ENCODE measurements at regions not wholly inside any gene's neighbourhood (a gene's known extent, or its start where the extent isn't known, plus 50 kb on each side); places are given as distances from the start of the nearest gene placed in this dataset.
"Not testable (repeated sequence)": the region's sequence is repeated elsewhere in the genome, so short reads cannot be mapped to it uniquely, and the experiment has no call there.

- DNase-seq: no peak
- Mint-ChIP-seq H3K27me3 (ENCODE audit: low read depth) (peaks cover 5% of the 10 kb centered on the region), H3K9me3 (peaks cover 15% of the 10 kb centered on the region), H3K36me3 (ENCODE audit: low read depth) (peaks cover 7% of the 10 kb centered on the region), H3K4me3 (no peak overlapping the region), H3K27ac (no peak overlapping the region), H3K4me1 (ENCODE audit: low read depth) (peaks cover 6% of the 10 kb centered on the region)
- intact Hi-C loops (cut with micrococcal nuclease): loop anchor here (2.0 to 5.0 kb wide), 2 partner anchors 135 to 360 kb away; partner anchors contain the start of gene PROX1
- CTCF ChIA-PET: interaction anchor here (0.7 to 1.0 kb wide), 2 partner anchors 14 to 526 kb away, joined by 3 to 5 read pairs; no protein-coding TSS in a partner anchor
Measured at GRCh38 chr1:214122110-214122509, 134.3 kb downstream of the PROX1 start.

DNA sequence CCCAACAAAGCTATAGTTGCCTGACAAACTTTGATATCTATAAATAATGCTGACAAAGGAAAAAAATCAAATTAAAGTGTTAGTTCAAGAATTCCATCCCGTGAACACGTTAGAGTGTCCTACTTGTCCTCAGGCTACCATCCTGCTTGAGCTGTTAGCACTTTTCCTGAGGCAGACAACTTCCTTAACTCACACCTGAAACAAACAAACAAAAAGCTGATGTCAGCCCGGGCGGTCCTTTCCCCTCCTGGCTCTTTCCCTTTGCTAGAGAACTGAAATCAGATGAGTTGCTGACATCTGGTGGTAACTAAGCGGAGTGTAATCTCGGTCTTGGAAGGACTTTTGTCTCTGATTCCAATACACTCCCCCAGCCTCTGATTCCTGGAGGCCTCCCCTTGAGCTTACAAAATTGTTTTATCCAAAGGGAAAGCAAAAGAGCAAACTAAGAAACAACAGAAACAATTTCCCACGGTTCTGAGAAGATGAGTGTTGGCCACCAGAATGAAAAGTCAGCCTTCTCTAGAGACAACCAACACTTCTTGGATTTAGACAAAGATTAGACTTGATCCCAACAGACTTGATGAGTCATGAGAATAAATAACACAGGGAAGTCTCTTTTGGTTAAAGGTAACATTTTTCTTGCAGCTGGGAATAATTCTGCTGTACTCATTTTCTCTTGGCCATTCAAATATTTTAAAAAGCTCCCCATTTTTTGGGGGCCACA, 135.4 kb downstream of the PROX1 start:
- CTCF ChIA-PET: interaction anchor here (0.6 to 1.3 kb wide), 13 partner anchors 10 to 1002 kb away, joined by 3 to 5 read pairs (median 3); partner anchors contain the start of gene PROX1
- intact Hi-C loops (cut with micrococcal nuclease): loop anchor here (1.0 to 5.0 kb wide), 5 partner anchors 136 to 878 kb away; partner anchors contain the start of gene PROX1
- Mint-ChIP-seq H3K36me3 (ENCODE audit: low read depth) (peaks cover 3% of the 10 kb centered on the region), H3K9me3 (peaks cover 5% of the 10 kb centered on the region), H3K4me1 (ENCODE audit: low read depth) (peaks cover 6% of the 10 kb centered on the region), H3K27ac (no peak overlapping the region), H3K4me3 (no peak overlapping the region), H3K27me3 (ENCODE audit: low read depth) (peaks cover 5% of the 10 kb centered on the region)
- peak; percentile 61 for DNase-seq

DNA sequence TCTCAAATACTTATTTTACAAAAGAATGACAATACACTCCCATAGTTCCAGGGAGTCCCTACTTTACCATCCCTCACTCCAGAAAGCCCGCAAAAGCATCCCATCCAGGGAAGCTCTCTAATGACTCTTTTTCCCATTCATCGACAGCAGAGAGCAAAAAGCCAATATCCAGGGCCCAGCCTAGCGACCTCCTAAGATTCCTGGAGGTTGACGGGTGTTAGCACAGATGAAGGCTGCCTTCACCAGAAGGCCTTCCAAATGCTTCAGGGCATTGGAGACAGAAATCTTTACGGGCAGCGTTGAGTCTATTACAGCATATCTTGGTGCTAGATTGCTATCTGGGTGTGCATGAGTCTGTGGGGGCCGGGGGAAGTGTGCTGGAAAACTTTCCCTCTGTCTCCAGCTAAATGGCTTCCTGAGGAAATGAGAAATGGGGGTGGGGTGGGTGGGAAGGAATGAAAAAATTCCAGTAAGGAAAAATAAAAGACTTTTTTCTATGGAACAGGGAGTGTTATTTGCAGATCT, 136.6 kb downstream of the PROX1 start:
- Mint-ChIP-seq H3K4me3 (no peak overlapping the region), H3K27ac (no peak overlapping the region), H3K36me3 (ENCODE audit: low read depth) (no peaks in the 10 kb centered on the region), H3K27me3 (ENCODE audit: low read depth) (peaks cover 5% of the 10 kb centered on the region), H3K9me3 (peaks cover 2% of the 10 kb centered on the region), H3K4me1 (ENCODE audit: low read depth) (peaks cover 6% of the 10 kb centered on the region)
- intact Hi-C loops (cut with micrococcal nuclease): loop anchor here (5.0 kb wide), 1 partner anchor 362 kb away; no protein-coding TSS in a partner anchor
- CTCF ChIA-PET: no interaction called here
- DNase-seq: no peak

DNA sequence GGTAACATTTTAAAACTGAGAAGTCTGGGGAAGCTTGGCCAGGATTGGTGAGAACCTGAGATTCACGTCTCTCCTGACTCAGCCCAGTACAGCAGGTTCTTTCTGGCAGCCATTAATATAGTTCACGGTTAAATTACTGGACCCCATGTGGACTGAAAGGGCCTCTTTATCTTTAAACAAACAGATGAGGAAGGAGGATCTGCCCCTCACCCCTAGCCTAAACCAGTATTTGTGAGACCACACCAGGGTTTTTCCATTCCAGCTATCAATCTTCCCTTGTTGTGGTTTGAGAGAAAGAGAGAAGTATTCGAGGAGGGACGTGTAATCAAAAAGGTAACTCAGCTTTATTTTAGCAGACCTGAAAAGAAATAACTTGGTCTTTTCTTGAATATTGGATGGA, 137.1 kb downstream of the PROX1 start:
- H3K27ac Mint-ChIP-seq: no peak overlapping the region
- H3K4me3 Mint-ChIP-seq: no peak overlapping the region
- H3K27me3 Mint-ChIP-seq (ENCODE audit: low read depth): peaks cover 5% of the 10 kb centered on the region
- peaks cover 6% of the 10 kb centered on the region for H3K4me1 Mint-ChIP-seq (ENCODE audit: low read depth)
- CTCF ChIA-PET: no interaction called here
- intact Hi-C loops (cut with micrococcal nuclease): loop anchor here (5.0 kb wide), 1 partner anchor 363 kb away; no protein-coding TSS in a partner anchor
- H3K36me3 Mint-ChIP-seq (ENCODE audit: low read depth): no peaks in the 10 kb centered on the region
- H3K9me3 Mint-ChIP-seq: no peaks in the 10 kb centered on the region
- no peak for DNase-seq

- Mint-ChIP-seq H3K4me1 (ENCODE audit: low read depth) (peaks cover 4% of the 10 kb centered on the region), H3K4me3 (no peak overlapping the region), H3K27me3 (ENCODE audit: low read depth) (peaks cover 5% of the 10 kb centered on the region), H3K9me3 (no peaks in the 10 kb centered on the region), H3K27ac (no peak overlapping the region), H3K36me3 (ENCODE audit: low read depth) (no peaks in the 10 kb centered on the region)
- no peak for DNase-seq
- intact Hi-C loops (cut with micrococcal nuclease): no loop called here
- CTCF ChIA-PET: interaction anchor here (0.5 kb wide), 1 partner anchor 480 kb away, joined by 3 read pairs; no protein-coding TSS in a partner anchor
Measured at GRCh38 chr1:214125819-214126218, 138.0 kb downstream of the PROX1 start.

GRCh38 chr1:214126697-214127146, 138.9 kb downstream of the PROX1 start:
- Mint-ChIP-seq H3K27ac (no peak overlapping the region), H3K36me3 (ENCODE audit: low read depth) (no peaks in the 10 kb centered on the region), H3K27me3 (ENCODE audit: low read depth) (peaks cover 5% of the 10 kb centered on the region), H3K4me3 (no peak overlapping the region), H3K9me3 (no peaks in the 10 kb centered on the region), H3K4me1 (ENCODE audit: low read depth) (peaks cover 4% of the 10 kb centered on the region)
- intact Hi-C loops (cut with micrococcal nuclease): no loop called here
- CTCF ChIA-PET: no interaction called here
- no peak for DNase-seq

- CTCF ChIA-PET: no interaction called here
- Mint-ChIP-seq H3K4me3 (no peak overlapping the region), H3K4me1 (ENCODE audit: low read depth) (peaks cover 4% of the 10 kb centered on the region), H3K9me3 (no peaks in the 10 kb centered on the region), H3K27ac (no peak overlapping the region), H3K36me3 (ENCODE audit: low read depth) (no peaks in the 10 kb centered on the region), H3K27me3 (ENCODE audit: low read depth) (peaks cover 7% of the 10 kb centered on the region)
- DNase-seq: no peak
- intact Hi-C loops (cut with micrococcal nuclease): no loop called here
Measured at GRCh38 chr1:214127705-214128104, 139.9 kb downstream of the PROX1 start.

GRCh38 chr1:214135886-214136285, 145.1 kb upstream of the SMYD2 start:
- intact Hi-C loops (cut with micrococcal nuclease): no loop called here
- Mint-ChIP-seq H3K36me3 (ENCODE audit: low read depth) (no peaks in the 10 kb centered on the region), H3K9me3 (no peaks in the 10 kb centered on the region), H3K4me1 (ENCODE audit: low read depth) (no peaks in the 10 kb centered on the region), H3K27ac (no peak overlapping the region), H3K4me3 (no peak overlapping the region), H3K27me3 (ENCODE audit: low read depth) (peaks cover 2% of the 10 kb centered on the region)
- DNase-seq: no peak
- CTCF ChIA-PET: interaction anchor here (1.0 kb wide), 1 partner anchor 13 kb away, joined by 3 read pairs; no protein-coding TSS in a partner anchor

GRCh38 chr1:214136324-214136919, 144.5 kb upstream of the SMYD2 start:
- Mint-ChIP-seq H3K27ac (no peak overlapping the region), H3K4me3 (no peak overlapping the region), H3K9me3 (no peaks in the 10 kb centered on the region), H3K36me3 (ENCODE audit: low read depth) (no peaks in the 10 kb centered on the region), H3K4me1 (ENCODE audit: low read depth) (no peaks in the 10 kb centered on the region), H3K27me3 (ENCODE audit: low read depth) (peaks cover 2% of the 10 kb centered on the region)
- intact Hi-C loops (cut with micrococcal nuclease): no loop called here
- no peak for DNase-seq
- CTCF ChIA-PET: interaction anchor here (1.0 kb wide), 1 partner anchor 14 kb away, joined by 3 read pairs; no protein-coding TSS in a partner anchor

GRCh38 chr1:214141486-214141885, 139.5 kb upstream of the SMYD2 start:
- DNase-seq: no peak
- Mint-ChIP-seq H3K27me3 (ENCODE audit: low read depth) (no peaks in the 10 kb centered on the region), H3K4me3 (no peak overlapping the region), H3K4me1 (ENCODE audit: low read depth) (no peaks in the 10 kb centered on the region), H3K9me3 (no peaks in the 10 kb centered on the region), H3K36me3 (ENCODE audit: low read depth) (no peaks in the 10 kb centered on the region), H3K27ac (no peak overlapping the region)
- CTCF ChIA-PET: no interaction called here
- intact Hi-C loops (cut with micrococcal nuclease): no loop called here

DNA sequence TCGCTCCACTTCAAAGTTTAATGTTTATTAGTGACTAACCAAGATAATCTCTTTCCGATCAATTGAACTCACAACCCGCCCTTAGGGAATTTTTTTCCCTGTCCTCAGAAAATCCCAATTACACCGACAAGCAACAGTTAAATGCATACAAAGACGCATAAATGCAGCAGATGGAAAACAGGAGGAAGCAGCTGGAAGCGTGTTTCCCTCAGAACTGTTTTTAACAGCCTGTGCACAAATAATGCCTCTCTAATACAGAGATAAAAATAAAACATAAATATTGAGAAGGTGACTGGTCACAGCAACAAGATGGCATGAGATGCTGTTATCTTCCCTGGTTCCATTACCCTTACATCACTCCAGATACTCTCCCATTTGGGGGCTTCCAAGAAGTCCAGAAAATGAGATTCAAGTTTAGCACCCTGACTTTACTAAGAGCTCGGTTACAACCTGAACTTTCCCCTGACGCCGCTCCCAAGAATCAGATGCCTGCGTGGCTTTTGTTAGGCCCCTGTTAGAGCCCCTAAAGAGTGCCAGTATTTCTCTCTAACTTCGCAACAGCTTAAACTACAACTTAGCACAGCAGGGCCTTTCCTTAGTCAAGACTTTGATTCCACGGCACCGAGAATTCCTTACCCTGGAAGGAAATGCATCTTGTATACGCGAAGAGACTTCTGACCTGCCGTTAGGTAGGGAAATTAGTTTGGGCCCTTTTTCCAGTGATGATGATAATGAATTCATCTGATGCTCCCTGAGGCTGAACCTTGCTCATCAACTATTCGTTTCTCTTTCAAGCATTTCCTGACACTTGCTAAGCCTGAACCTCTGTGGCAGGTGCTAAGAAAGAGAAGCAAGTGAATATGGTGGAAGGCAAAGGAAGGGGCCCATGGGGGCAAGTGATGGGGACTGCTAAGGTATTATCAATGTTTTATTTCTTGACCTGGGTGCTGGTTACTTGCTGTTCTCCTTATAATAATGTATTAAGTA, 137.7 kb upstream of the SMYD2 start:
- Mint-ChIP-seq H3K4me1 (ENCODE audit: low read depth) (no peaks in the 10 kb centered on the region), H3K27ac (no peak overlapping the region), H3K27me3 (ENCODE audit: low read depth) (no peaks in the 10 kb centered on the region), H3K4me3 (no peak overlapping the region), H3K36me3 (ENCODE audit: low read depth) (no peaks in the 10 kb centered on the region), H3K9me3 (no peaks in the 10 kb centered on the region)
- intact Hi-C loops (cut with micrococcal nuclease): no loop called here
- CTCF ChIA-PET: no interaction called here
- no peak for DNase-seq

- CTCF ChIA-PET; H3K4me1 Mint-ChIP-seq (ENCODE audit: low read depth); intact Hi-C loops (cut with micrococcal nuclease); H3K9me3 Mint-ChIP-seq; H3K27ac Mint-ChIP-seq; H3K36me3 Mint-ChIP-seq (ENCODE audit: low read depth); H3K27me3 Mint-ChIP-seq (ENCODE audit: low read depth); H3K4me3 Mint-ChIP-seq; DNase-seq: not testable (repeated sequence)
Measured at GRCh38 chr1:214144521-214144920, 136.4 kb upstream of the SMYD2 start.
